DOHH2 (cell line): ENCODE measurements at regions not wholly inside any gene's neighbourhood (a gene's known extent, or its start where the extent isn't known, plus 50 kb on each side); places are given as distances from the start of the nearest gene placed in this dataset.

Experiments
- H3F3A ChIP-seq: fragments of 200-600 bp; sonication (generic), shearing (Covaris generic); 2 replicates; pipeline ENCODE4 v1.6.0; 2016; ENCODE audit warnings: antibody characterized with exemption, mild to moderate bottlenecking; ENCODE audit not compliant: control insufficient read depth, insufficient read depth
- H3K27ac ChIP-seq: fragments of 200-600 bp; sonication (generic); 2 replicates; pipeline ENCODE4 v1.5.1; 2014; ENCODE audit warnings: low read depth, mild to moderate bottlenecking, low read length, moderate library complexity
- H3K27me3 ChIP-seq: fragments of 200-600 bp; sonication (generic); 2 replicates; pipeline ENCODE4 v1.6.1; 2014; ENCODE audit warnings: mild to moderate bottlenecking, low read length, mixed read lengths; ENCODE audit not compliant: control insufficient read depth
- H3K36me3 ChIP-seq: fragments of 200-600 bp; sonication (generic); 2 replicates; pipeline ENCODE4 v1.6.1; 2014; ENCODE audit warnings: mild to moderate bottlenecking, low read length, moderate library complexity, mixed read lengths; ENCODE audit not compliant: control insufficient read depth
- H3K4me1 ChIP-seq: fragments of 200-600 bp; sonication (generic); 2 replicates; pipeline ENCODE4 v1.6.1; 2014; ENCODE audit warnings: mild to moderate bottlenecking, low read length, mixed read lengths; ENCODE audit not compliant: control insufficient read depth
- H3K4me2 ChIP-seq: fragments of 200-600 bp; sonication (generic); 2 replicates; pipeline ENCODE4 v1.6.0; 2014; ENCODE audit warnings: mild to moderate bottlenecking, low read length, moderate library complexity
- H3K4me3 ChIP-seq: fragments of 200-600 bp; sonication (generic); 2 replicates; pipeline ENCODE4 v1.5.1; 2014; ENCODE audit warnings: mild to moderate bottlenecking, low read length, mixed read lengths
- H3K79me2 ChIP-seq: fragments of 200-600 bp; sonication (generic); 2 replicates; pipeline ENCODE4 v1.6.1; 2014; ENCODE audit warnings: mild to moderate bottlenecking, low read length, mixed read lengths; ENCODE audit not compliant: control insufficient read depth
- H3K9me2 ChIP-seq: fragments of 200-600 bp; sonication (generic); replicated peaks from 2 replicates; pipeline ENCODE4 v1.6.1; 2014; ENCODE audit warnings: mild to moderate bottlenecking, low read length, mixed read lengths; ENCODE audit not compliant: control insufficient read depth
- H3K9me3 ChIP-seq: fragments of 200-600 bp; sonication (generic); 2 replicates; pipeline ENCODE4 v1.6.1; 2014; ENCODE audit warnings: antibody characterized with exemption, low read length, mixed read lengths; ENCODE audit not compliant: control insufficient read depth, insufficient read depth
- H4K20me1 ChIP-seq: fragments of 200-600 bp; sonication (generic); 2 replicates; pipeline ENCODE4 v1.6.0; 2014; ENCODE audit warnings: low read depth, mild to moderate bottlenecking, antibody characterized with exemption, low read length, moderate library complexity; ENCODE audit not compliant: control insufficient read depth, insufficient read depth
- CTCF ChIP-seq: fragments of 200-600 bp; sonication (generic); IDR thresholded peaks from one replicate; pipeline ENCODE4 v1.5.1; 2014; ENCODE audit warnings: antibody characterized with exemption, mild to moderate bottlenecking, low read depth, low read length; ENCODE audit not compliant: poor library complexity, severe bottlenecking
- EZH2phosphoT487 ChIP-seq: fragments of 200-600 bp; sonication (generic); IDR thresholded peaks from 2 replicates; pipeline ENCODE4 v1.6.1; 2017; ENCODE audit warnings: borderline replicate concordance, mild to moderate bottlenecking, antibody characterized with exemption, low read length, moderate library complexity, mixed read lengths

- no peak overlapping the region for H3K4me2 ChIP-seq
- H3K4me1 ChIP-seq = no peaks in the 10 kb centered on the region
- no peaks in the 10 kb centered on the region for H3K79me2 ChIP-seq
- no peak overlapping the region for H3K4me3 ChIP-seq
- TF ChIP-seq EZH2phosphoT487 = no peak
- no peak for TF ChIP-seq CTCF
- no peaks in the 10 kb centered on the region for H3K9me3 ChIP-seq
- no peaks in the 10 kb centered on the region for H3K27me3 ChIP-seq
- H3F3A ChIP-seq = no peaks in the 10 kb centered on the region
- H4K20me1 ChIP-seq = no peaks in the 10 kb centered on the region
- no peaks in the 10 kb centered on the region for H3K9me2 ChIP-seq
- H3K36me3 ChIP-seq = no peaks in the 10 kb centered on the region
- no peak overlapping the region for H3K27ac ChIP-seq
Observed at GRCh38 chr1:79657951-79658658, 651.6 kb upstream of the ADGRL4 start.

- Histone ChIP-seq H3K9me2 (no peaks in the 10 kb centered on the region), H3K36me3 (no peaks in the 10 kb centered on the region), H3K4me3 (no peak overlapping the region), H3K27ac (no peak overlapping the region), H3F3A (no peaks in the 10 kb centered on the region), H3K4me2 (no peak overlapping the region), H4K20me1 (no peaks in the 10 kb centered on the region), H3K4me1 (no peaks in the 10 kb centered on the region), H3K27me3 (no peaks in the 10 kb centered on the region), H3K9me3 (no peaks in the 10 kb centered on the region), H3K79me2 (no peaks in the 10 kb centered on the region)
- no peak for TF ChIP-seq CTCF
Observed at GRCh38 chr1:79655876-79656275, 649.3 kb upstream of the ADGRL4 start.

- Histone ChIP-seq H3K4me3 (no peak overlapping the region), H3K27ac (no peak overlapping the region), H3F3A (no peaks in the 10 kb centered on the region), H3K36me3 (no peaks in the 10 kb centered on the region), H3K9me3 (no peaks in the 10 kb centered on the region), H3K9me2 (no peaks in the 10 kb centered on the region), H3K79me2 (no peaks in the 10 kb centered on the region), H3K4me2 (no peak overlapping the region), H3K27me3 (no peaks in the 10 kb centered on the region), H3K4me1 (no peaks in the 10 kb centered on the region), H4K20me1 (no peaks in the 10 kb centered on the region)
- no peak for TF ChIP-seq EZH2phosphoT487
- TF ChIP-seq CTCF = no peak
Observed at GRCh38 chr1:79652426-79652825, 645.9 kb upstream of the ADGRL4 start.

- TF ChIP-seq EZH2phosphoT487 = no peak
- H3K4me1 ChIP-seq = no peaks in the 10 kb centered on the region
Observed at GRCh38 chr1:79648126-79648525, 641.6 kb upstream of the ADGRL4 start.

More at GRCh38 chr1:79648126-79648525, 641.6 kb upstream of the ADGRL4 start:
- H3K9me3 ChIP-seq = no peaks in the 10 kb centered on the region
- H3K9me2 ChIP-seq = peaks cover 2% of the 10 kb centered on the region; the same call in 1 of the 2 replicates
- no peaks in the 10 kb centered on the region for H3K36me3 ChIP-seq
- H4K20me1 ChIP-seq = no peaks in the 10 kb centered on the region
- H3F3A ChIP-seq = no peaks in the 10 kb centered on the region
- H3K4me3 ChIP-seq = no peak overlapping the region
- no peaks in the 10 kb centered on the region for H3K27me3 ChIP-seq
- no peak overlapping the region for H3K4me2 ChIP-seq
- no peaks in the 10 kb centered on the region for H3K79me2 ChIP-seq
- H3K27ac ChIP-seq = no peak overlapping the region
